Effector memory CD8-positive, alpha-beta T cell (primary cell): ENCODE measurements at regions not wholly inside any gene's neighbourhood (a gene's known extent, or its start where the extent isn't known, plus 50 kb on each side); places are given as distances from the start of the nearest gene placed in this dataset.

Experiments used
- ATAC-seq: fragments of 150-1000 bp; cut with Tn5 transposase; replicated peaks from 2 replicates; pipeline ENCODE4 v1.10.0; 2021; ENCODE audit warnings: mild to moderate bottlenecking, moderate library complexity
- DNase-seq, 3 experiments: peaks; one replicate each; pipeline ENCODE4 v3.0.0; 2021
- H3K27ac Mint-ChIP-seq, 2 donors: one replicate each; pipeline ENCODE4 v1.8.0; 2022; ENCODE audit warnings: mild to moderate bottlenecking in 2 of 2, mixed read lengths in 2 of 2, moderate library complexity in 2 of 2
- H3K27me3 Mint-ChIP-seq, 2 donors: one replicate each; pipeline ENCODE4 v1.8.0; 2022; ENCODE audit warnings: mixed read lengths in 2 of 2
- H3K36me3 Mint-ChIP-seq: one replicate; pipeline ENCODE4 v1.8.0; 2022; ENCODE audit warnings: mild to moderate bottlenecking, moderate library complexity, mixed read lengths; ENCODE audit not compliant: insufficient read depth
- H3K4me1 Mint-ChIP-seq, 2 donors: one replicate each; pipeline ENCODE4 v1.8.0; 2022; ENCODE audit warnings: low read depth in 2 of 2, mixed read lengths in 2 of 2
- H3K4me3 Mint-ChIP-seq, 2 donors: one replicate each; pipeline ENCODE4 v1.8.0; 2022; ENCODE audit warnings: mild to moderate bottlenecking in 2 of 2, mixed read lengths in 2 of 2, moderate library complexity in 2 of 2
- H3K9me3 Mint-ChIP-seq, 2 donors: one replicate each; pipeline ENCODE4 v1.8.0; 2022; ENCODE audit warnings: mixed read lengths in 2 of 2

DNA sequence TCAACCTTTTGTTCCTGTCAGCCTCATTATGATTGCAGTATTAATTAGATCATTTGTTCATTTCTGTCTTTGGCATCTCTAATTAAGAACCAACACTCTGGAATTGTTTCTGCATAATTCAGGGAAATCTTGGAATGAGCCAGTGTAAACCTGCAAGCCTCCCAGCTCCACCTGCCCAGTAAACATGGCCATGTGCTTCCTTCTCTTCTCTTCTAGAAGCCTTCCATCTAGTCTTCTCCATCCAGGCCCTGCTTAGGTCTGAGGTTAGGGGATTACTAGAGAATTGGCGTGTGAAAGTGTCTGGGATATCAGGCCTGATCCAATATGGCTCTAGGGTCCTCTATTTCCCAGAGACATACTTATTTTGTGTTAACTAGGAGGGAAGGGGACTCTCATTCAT is 528.0 kb downstream of the AACS start:
- Mint-ChIP-seq H3K27ac (no peak overlapping the region), H3K9me3 (peaks cover 0 to 4% of the 10 kb centered on the region in 2 donors), H3K36me3 (no peaks in the 10 kb centered on the region), H3K4me3 (no peak overlapping the region), H3K27me3 (no peaks in the 10 kb centered on the region), H3K4me1 (no peaks in the 10 kb centered on the region)
- no peak for ATAC-seq
- DNase-seq = no peak

DNA sequence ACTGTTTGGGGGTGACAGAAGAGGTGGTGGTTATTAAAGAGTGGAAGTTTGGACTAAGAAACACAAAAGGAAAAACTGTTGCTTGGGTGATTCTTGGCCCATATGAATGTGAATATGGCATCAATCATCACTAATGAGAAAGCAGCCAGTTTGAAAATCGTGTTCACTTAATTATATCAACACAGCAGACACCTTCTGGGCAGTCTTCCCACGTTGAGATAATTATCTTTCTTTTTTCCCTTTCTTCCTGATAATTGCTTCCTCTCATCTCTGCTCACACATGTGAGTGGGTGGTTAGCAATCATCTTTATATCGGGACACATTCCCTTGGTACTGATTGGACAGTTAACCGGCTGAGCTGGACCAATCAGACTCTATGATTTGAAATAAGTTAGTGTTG is 539.7 kb downstream of the AACS start:
- no peaks in the 10 kb centered on the region for H3K36me3 Mint-ChIP-seq
- H3K27ac Mint-ChIP-seq = no peak overlapping the region
- ATAC-seq = no peak
- no peaks in the 10 kb centered on the region for H3K27me3 Mint-ChIP-seq
- no peaks in the 10 kb centered on the region for H3K4me1 Mint-ChIP-seq
- DNase-seq = no peak
- H3K9me3 Mint-ChIP-seq = peaks cover 7 to 10% of the 10 kb centered on the region in 2 donors
- H3K4me3 Mint-ChIP-seq = no peak overlapping the region

DNA sequence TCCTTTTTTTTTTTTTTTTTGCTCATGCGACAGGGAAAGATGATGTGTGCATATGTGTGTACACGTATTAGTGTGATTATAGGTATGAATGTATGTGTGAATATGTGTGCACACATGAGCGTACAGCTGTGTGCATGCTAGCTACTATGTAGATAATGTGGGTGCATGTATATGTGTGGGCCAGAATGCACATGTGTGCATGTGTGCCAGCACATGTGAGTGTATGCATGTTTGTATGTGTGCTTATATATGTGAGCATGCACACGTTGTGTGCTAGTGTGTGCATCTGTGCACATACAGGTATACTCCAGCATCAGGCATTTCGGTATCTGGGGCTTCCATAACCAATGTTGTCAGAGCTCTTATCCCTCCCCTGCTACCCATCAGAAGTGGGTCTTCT is 541.1 kb downstream of the AACS start:
- no peak overlapping the region for H3K4me3 Mint-ChIP-seq
- DNase-seq = no peak
- peaks cover 4 to 6% of the 10 kb centered on the region in 2 donors for H3K9me3 Mint-ChIP-seq
- H3K27me3 Mint-ChIP-seq = no peaks in the 10 kb centered on the region
- ATAC-seq = no peak
- H3K27ac Mint-ChIP-seq = no peak overlapping the region
- no peaks in the 10 kb centered on the region for H3K36me3 Mint-ChIP-seq
- H3K4me1 Mint-ChIP-seq = no peaks in the 10 kb centered on the region

DNA sequence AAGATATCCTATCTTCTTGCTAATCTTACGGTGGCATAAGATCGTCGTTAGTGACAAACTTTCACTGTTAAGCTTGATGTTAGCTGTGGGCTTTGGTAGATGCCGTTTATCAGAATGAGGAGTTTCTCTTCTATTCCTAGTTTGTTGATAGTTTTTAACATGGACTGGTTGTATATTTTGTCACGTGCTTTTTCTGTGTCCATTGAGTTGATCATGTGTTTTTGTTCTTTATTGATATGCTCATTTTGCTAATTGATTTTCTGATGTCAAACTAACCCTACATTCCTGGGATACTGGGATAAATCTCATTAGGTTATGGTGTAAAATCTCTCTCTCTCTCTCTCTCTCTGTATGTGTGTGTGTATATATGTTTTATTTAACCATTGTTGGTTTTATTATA is 545.1 kb downstream of the AACS start:
- no peaks in the 10 kb centered on the region for H3K27me3 Mint-ChIP-seq
- ATAC-seq (no peak), DNase-seq (no peak)
- no peaks in the 10 kb centered on the region for H3K4me1 Mint-ChIP-seq
- no peak overlapping the region for H3K4me3 Mint-ChIP-seq
- peaks cover 0 to 3% of the 10 kb centered on the region in 2 donors for H3K9me3 Mint-ChIP-seq
- no peaks in the 10 kb centered on the region for H3K36me3 Mint-ChIP-seq
- H3K27ac Mint-ChIP-seq = no peak overlapping the region

DNA sequence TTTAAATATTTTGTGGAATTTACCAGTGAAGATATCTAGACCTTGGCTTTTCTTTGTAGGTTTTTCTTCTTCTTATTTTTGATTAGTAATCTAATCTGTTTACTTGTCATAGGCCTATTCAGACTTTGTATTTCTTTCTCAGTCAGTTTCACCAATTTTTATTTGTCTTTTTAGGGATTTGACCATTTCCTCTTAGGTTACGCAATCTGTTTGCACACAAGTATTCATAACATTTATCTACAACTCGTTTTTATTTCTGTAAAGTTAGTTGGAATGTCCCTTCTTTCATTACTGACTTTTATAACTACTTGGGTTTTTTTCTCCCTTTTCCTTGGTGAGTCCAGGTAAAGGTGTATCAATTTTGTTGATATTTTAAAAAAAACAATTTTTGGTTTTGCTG is 545.7 kb downstream of the AACS start:
- Mint-ChIP-seq H3K27me3 (no peaks in the 10 kb centered on the region), H3K27ac (no peak overlapping the region), H3K4me3 (no peak overlapping the region), H3K36me3 (no peaks in the 10 kb centered on the region), H3K9me3 (no peaks in the 10 kb centered on the region), H3K4me1 (no peaks in the 10 kb centered on the region)
- DNase-seq (no peak), ATAC-seq (no peak)

DNA sequence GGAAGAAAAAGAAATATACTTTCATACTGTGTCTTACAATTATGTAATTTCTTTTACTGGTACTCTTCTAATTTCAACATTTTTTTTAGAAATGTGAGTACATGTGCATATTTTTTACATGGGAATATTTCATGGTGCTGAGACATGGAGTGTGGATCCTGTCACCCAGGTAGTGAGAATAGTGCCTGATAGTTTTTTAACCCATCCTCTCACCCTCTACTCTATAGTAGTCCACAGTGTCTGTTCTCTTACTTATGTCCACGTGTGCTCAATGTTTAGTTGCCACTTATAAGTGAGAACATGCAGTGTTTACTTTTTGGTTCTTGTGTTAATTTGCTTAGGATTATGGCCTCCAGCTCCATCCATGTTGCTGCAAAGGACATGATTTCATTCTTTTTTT is 548.8 kb downstream of the AACS start:
- H3K27me3 Mint-ChIP-seq = no peaks in the 10 kb centered on the region
- no peaks in the 10 kb centered on the region for H3K4me1 Mint-ChIP-seq
- no peaks in the 10 kb centered on the region for H3K9me3 Mint-ChIP-seq
- no peak overlapping the region for H3K4me3 Mint-ChIP-seq
- H3K36me3 Mint-ChIP-seq = no peaks in the 10 kb centered on the region
- no peak overlapping the region for H3K27ac Mint-ChIP-seq
- no peak for DNase-seq
- no peak for ATAC-seq

DNA sequence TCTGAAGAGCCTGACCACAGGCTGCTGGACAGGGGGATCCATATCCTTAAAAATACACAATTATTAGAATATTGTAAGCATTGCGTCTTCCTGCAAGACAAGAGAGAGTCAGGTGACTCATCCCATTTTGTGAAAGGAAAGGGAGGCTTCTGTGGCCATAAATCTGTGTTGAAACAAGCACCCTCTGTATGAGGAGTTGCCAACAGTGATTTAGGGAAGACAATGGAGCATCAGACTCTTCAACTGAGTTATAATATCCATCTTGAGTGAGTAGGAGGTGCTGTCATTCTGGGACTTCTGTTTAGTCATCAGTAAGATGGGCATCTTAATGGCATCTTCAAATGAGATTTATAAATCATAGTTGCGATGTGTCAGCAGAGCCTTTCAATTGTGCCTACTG is 554.5 kb downstream of the AACS start:
- H3K27me3 Mint-ChIP-seq = no peaks in the 10 kb centered on the region
- ATAC-seq = no peak
- H3K27ac Mint-ChIP-seq = no peak overlapping the region
- H3K9me3 Mint-ChIP-seq = peaks cover 0 to 8% of the 10 kb centered on the region in 2 donors
- no peak overlapping the region for H3K4me3 Mint-ChIP-seq
- H3K36me3 Mint-ChIP-seq = no peaks in the 10 kb centered on the region
- no peaks in the 10 kb centered on the region for H3K4me1 Mint-ChIP-seq
- DNase-seq = no peak

DNA sequence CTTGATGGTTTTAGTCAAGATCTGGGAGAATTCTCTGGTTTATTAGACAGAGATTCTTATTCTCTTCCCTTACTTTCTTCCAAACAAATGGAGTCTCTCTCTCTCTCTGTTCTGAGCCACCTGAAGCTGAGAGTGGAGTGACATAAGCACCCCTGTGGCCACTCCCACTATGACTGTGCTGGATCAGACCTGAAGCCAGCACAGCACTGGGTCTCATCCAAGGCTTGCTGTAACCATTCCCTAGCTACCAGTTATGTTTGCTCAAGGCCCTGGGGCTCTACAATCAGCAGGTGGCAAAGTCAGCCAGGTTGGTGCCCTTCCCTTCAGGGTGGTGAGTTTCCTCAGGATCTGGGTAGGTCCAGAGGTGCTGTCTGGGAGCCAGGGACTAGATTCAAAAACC is 568.5 kb downstream of the AACS start:
- Mint-ChIP-seq H3K4me3 (no peak overlapping the region), H3K36me3 (no peaks in the 10 kb centered on the region), H3K27ac (no peak overlapping the region), H3K4me1 (peaks cover 0 to 1% of the 10 kb centered on the region in 2 donors), H3K9me3 (peaks cover 5 to 10% of the 10 kb centered on the region in 2 donors), H3K27me3 (no peaks in the 10 kb centered on the region)
- ATAC-seq (no peak), DNase-seq (no peak)

DNA sequence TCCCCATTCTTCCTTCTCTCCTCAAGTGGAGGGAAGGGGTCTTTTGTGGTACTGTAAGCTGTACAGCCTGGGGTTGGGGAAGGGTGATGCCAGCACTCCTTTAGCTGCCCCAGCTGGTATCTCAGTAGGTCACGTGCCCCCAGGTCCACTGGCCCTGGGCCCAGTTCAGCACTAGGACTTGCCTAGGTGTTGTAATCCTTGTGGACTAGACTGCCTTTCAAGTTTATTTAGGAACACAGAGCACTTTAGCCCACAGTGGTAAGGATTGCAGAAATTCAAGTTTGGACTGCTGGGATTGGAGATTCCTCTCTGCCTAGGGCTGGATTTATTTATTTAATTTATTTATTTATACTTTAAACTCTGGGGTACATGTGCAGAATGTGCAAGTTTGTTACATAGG is 569.6 kb downstream of the AACS start:
- DNase-seq = no peak
- no peak for ATAC-seq
- H3K9me3 Mint-ChIP-seq = peaks cover 5 to 17% of the 10 kb centered on the region in 2 donors
- H3K4me1 Mint-ChIP-seq = peaks cover 0 to 1% of the 10 kb centered on the region in 2 donors
- no peak overlapping the region for H3K4me3 Mint-ChIP-seq
- no peaks in the 10 kb centered on the region for H3K36me3 Mint-ChIP-seq
- H3K27ac Mint-ChIP-seq = no peak overlapping the region
- no peaks in the 10 kb centered on the region for H3K27me3 Mint-ChIP-seq

DNA sequence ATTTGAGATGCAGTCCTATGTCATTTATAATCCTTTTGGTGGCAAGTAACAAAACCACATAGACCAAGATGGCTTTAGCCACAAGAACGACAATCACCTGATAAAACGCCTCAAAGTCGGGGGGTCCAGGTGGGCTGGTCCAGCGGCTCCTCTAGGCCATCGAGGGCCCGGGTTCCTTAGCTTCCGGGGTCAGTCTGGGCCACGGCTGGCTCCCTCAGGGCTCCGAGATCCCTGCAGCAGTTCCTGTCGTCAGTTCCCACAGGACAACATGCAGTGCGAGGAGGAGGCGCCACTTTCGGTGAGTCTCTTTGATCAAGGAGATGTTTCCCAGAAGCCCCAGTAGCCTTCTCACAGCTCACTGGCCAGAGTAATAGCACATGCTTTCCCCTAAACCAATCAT is 574.6 kb downstream of the AACS start:
- H3K4me3 Mint-ChIP-seq = no peak overlapping the region
- no peaks in the 10 kb centered on the region for H3K36me3 Mint-ChIP-seq
- H3K27ac Mint-ChIP-seq = no peak overlapping the region
- DNase-seq (no peak), ATAC-seq (no peak)
- H3K27me3 Mint-ChIP-seq = no peaks in the 10 kb centered on the region
- H3K9me3 Mint-ChIP-seq = peaks cover 5 to 17% of the 10 kb centered on the region in 2 donors
- peaks cover 0 to 1% of the 10 kb centered on the region in 2 donors for H3K4me1 Mint-ChIP-seq

DNA sequence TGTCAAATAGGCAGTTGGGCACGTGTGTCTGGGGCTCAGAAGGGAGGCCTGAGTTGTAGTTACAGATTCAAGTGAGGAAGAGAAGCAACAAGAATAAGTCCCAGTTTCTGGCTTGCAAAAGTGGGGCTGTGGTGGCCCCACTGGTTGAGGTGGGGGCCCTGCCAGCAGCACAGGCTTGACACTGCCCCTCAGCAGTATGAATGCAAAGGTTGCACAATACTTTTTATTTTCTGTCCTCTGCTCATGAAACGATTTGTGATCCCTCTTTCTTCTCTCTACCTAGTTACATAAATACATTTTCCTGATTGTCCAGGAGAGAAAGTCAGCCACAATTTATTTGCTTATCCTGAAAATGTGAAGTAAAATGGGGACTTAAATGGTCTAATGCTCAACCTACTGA is 577.8 kb downstream of the AACS start:
- no peak overlapping the region for H3K27ac Mint-ChIP-seq

DNA sequence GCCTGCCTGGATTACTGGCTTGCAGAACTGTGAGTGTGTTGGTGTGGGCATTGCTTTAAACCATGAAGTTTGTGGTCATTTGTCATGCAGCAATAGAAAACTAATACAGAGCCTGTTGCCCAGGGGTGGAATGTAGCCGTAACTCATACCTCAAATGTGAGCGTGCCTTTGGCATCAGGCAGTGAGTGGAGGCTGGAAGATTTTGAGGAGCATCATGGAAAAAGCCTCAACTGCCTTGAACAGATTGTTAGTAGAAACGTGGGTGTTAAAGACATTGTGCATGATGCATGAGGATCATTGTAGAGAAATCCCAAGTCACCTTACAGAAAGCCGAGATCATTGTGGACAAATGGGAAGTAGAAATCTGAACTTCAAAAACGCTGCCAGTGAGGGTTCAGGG is 580.5 kb downstream of the AACS start:
- DNase-seq (no peak), ATAC-seq (no peak)
- Mint-ChIP-seq H3K27ac (no peak overlapping the region), H3K9me3 (peaks cover 10 to 16% of the 10 kb centered on the region in 2 donors), H3K4me3 (no peak overlapping the region), H3K36me3 (no peaks in the 10 kb centered on the region), H3K27me3 (no peaks in the 10 kb centered on the region), H3K4me1 (no peaks in the 10 kb centered on the region)

More for the DNA sequence above, 577.8 kb downstream of the AACS start:
- DNase-seq (no peak), ATAC-seq (no peak)
- no peak overlapping the region for H3K4me3 Mint-ChIP-seq
- peaks cover 7 to 12% of the 10 kb centered on the region in 2 donors for H3K9me3 Mint-ChIP-seq
- H3K27me3 Mint-ChIP-seq = no peaks in the 10 kb centered on the region
- no peaks in the 10 kb centered on the region for H3K36me3 Mint-ChIP-seq
- H3K4me1 Mint-ChIP-seq = no peaks in the 10 kb centered on the region

DNA sequence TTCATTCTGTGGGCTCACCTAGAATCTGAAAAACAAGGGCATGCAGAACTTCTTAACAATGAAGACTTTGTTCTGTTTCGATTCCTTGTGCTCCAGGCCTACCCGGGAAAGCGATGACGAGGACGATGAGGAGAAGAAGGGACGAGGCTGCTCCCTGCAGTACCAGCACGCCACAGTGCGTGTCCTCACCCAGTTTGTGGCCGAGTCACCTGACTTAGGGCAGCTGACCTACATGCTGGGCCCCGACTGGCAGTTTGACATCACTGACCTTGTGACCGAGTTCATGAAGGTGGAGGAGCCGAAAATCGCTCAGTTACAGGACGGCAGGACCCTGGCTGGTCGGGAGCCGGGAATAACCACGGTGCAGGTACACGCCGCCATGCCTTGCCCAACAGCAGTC is 585.4 kb downstream of the AACS start:
- DNase-seq (no peak), ATAC-seq (no peak)
- Mint-ChIP-seq H3K36me3 (no peaks in the 10 kb centered on the region), H3K9me3 (peaks cover 12 to 16% of the 10 kb centered on the region in 2 donors), H3K27me3 (no peaks in the 10 kb centered on the region), H3K27ac (no peak overlapping the region), H3K4me3 (no peak overlapping the region), H3K4me1 (no peaks in the 10 kb centered on the region)

DNA sequence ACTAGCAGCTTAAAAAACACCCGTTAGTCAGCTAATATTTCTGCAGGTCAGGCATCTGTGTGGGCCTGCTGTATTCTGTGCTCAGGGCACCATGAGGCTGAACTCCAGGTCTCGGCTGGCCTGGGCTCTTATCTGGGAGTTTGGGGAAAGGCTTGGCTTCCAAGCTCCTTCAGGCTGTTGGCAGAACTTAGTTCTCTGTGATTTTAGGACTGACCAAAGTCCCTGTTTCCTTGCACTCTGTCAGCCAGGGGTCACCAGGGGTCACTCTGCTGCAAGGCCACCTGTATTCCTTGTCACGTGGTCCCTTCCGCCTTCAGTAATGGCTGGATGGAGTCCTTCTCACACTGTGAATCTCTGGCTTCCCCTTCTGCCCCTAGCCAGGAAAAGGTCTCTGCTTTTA is 586.4 kb downstream of the AACS start:
- peaks cover 8 to 16% of the 10 kb centered on the region in 2 donors for H3K9me3 Mint-ChIP-seq
- H3K27me3 Mint-ChIP-seq = no peaks in the 10 kb centered on the region
- no peaks in the 10 kb centered on the region for H3K4me1 Mint-ChIP-seq
- H3K4me3 Mint-ChIP-seq = no peak overlapping the region
- DNase-seq (no peak), ATAC-seq (no peak)
- H3K27ac Mint-ChIP-seq = no peak overlapping the region
- no peaks in the 10 kb centered on the region for H3K36me3 Mint-ChIP-seq

DNA sequence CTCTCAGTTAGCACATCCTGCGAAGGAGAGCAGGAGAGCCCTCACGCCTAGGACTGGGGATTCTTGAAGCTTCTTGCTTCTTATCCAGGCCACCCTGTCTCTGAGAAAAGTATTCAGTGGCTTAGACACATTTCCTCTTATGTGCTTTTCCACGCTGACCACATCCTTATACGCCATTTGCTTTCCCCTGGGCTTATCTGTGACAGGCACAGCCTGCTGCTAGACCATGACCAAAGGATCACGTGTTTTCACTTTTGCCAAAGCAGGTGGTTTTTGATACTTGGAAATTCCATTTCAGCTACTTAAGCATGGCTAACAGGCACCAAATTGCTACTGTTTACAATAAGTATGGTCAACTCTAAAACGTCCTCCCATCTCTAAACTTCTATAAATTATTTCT is 587.4 kb downstream of the AACS start:
- H3K4me1 Mint-ChIP-seq = no peaks in the 10 kb centered on the region
- no peak for DNase-seq
- H3K36me3 Mint-ChIP-seq = no peaks in the 10 kb centered on the region
- no peak for ATAC-seq
- no peak overlapping the region for H3K27ac Mint-ChIP-seq
- H3K9me3 Mint-ChIP-seq = peaks cover 5 to 16% of the 10 kb centered on the region in 2 donors
- H3K4me3 Mint-ChIP-seq = no peak overlapping the region
- H3K27me3 Mint-ChIP-seq = no peaks in the 10 kb centered on the region
